ENCODE measurements at regions not wholly inside any gene's neighbourhood (a gene's known extent, or its start where the extent isn't known, plus 50 kb on each side); places are given as distances from the start of the nearest gene placed in this dataset.

- intact Hi-C loops (cut with DNase I) = no loop called here
- DNase-seq (ENCODE audit: missing footprints) (no peak), ATAC-seq (no peak)
Observed at GRCh38 chr15:95979286-95979685, 351.2 kb upstream of the NR2F2 start.

GRCh38 chr15:95981209-95981608, 349.3 kb upstream of the NR2F2 start:
- ATAC-seq = no peak
- intact Hi-C loops (cut with DNase I) = no loop called here
- DNase-seq (ENCODE audit: missing footprints) = no peak

- no peak for DNase-seq (ENCODE audit: missing footprints)
- intact Hi-C loops (cut with DNase I) = no loop called here
- no peak for ATAC-seq
Observed at GRCh38 chr15:95987299-95987698, 343.2 kb upstream of the NR2F2 start.

GRCh38 chr15:95987886-95988573, 342.5 kb upstream of the NR2F2 start:
- ATAC-seq = no peak
- intact Hi-C loops (cut with DNase I) = no loop called here

GRCh38 chr15:95988574-95988887, 342.0 kb upstream of the NR2F2 start:
- no peak for DNase-seq (ENCODE audit: missing footprints)
- no peak for ATAC-seq
- intact Hi-C loops (cut with DNase I) = no loop called here

More at GRCh38 chr15:95987886-95988573, 342.5 kb upstream of the NR2F2 start:
- DNase-seq (ENCODE audit: missing footprints) = no peak

GRCh38 chr15:95989392-95989791, 341.1 kb upstream of the NR2F2 start:
- ATAC-seq (no peak), DNase-seq (ENCODE audit: missing footprints) (no peak)
- intact Hi-C loops (cut with DNase I) = no loop called here

- intact Hi-C loops (cut with DNase I) = no loop called here
- no peak for ATAC-seq
- no peak for DNase-seq (ENCODE audit: missing footprints)
Observed at GRCh38 chr15:95990833-95991232, 339.7 kb upstream of the NR2F2 start.

- no peak for DNase-seq (ENCODE audit: missing footprints)
- intact Hi-C loops (cut with DNase I) = no loop called here
- ATAC-seq = no peak
Observed at GRCh38 chr15:95994418-95994817, 336.1 kb upstream of the NR2F2 start.

- no peak for ATAC-seq
- intact Hi-C loops (cut with DNase I) = no loop called here
- DNase-seq (ENCODE audit: missing footprints) = no peak
Observed at GRCh38 chr15:95995375-95996168, 334.9 kb upstream of the NR2F2 start.

GRCh38 chr15:95996494-95996893, 334.0 kb upstream of the NR2F2 start:
- intact Hi-C loops (cut with DNase I) = no loop called here
- no peak for ATAC-seq
- no peak for DNase-seq (ENCODE audit: missing footprints)

GRCh38 chr15:95998935-95999334, 331.6 kb upstream of the NR2F2 start:
- no peak for DNase-seq (ENCODE audit: missing footprints)
- no peak for ATAC-seq
- intact Hi-C loops (cut with DNase I) = no loop called here

GRCh38 chr15:96002890-96003859, 327.3 kb upstream of the NR2F2 start:
- intact Hi-C loops (cut with DNase I) = no loop called here
- DNase-seq (ENCODE audit: missing footprints) = no peak
- ATAC-seq = no peak

- intact Hi-C loops (cut with DNase I) = no loop called here
- no peak for DNase-seq (ENCODE audit: missing footprints)
Observed at GRCh38 chr15:96005906-96006305, 324.6 kb upstream of the NR2F2 start.

GRCh38 chr15:96011136-96011535, 319.4 kb upstream of the NR2F2 start:
- intact Hi-C loops (cut with DNase I) = no loop called here

More at GRCh38 chr15:96005906-96006305, 324.6 kb upstream of the NR2F2 start:
- no peak for ATAC-seq

GRCh38 chr15:96014939-96015338, 315.6 kb upstream of the NR2F2 start:
- intact Hi-C loops (cut with DNase I) = no loop called here
- ATAC-seq (no peak), DNase-seq (ENCODE audit: missing footprints) (no peak)

More at GRCh38 chr15:96011136-96011535, 319.4 kb upstream of the NR2F2 start:
- DNase-seq (ENCODE audit: missing footprints) = no peak
- ATAC-seq = no peak

GRCh38 chr15:96019114-96019513, 311.4 kb upstream of the NR2F2 start:
- intact Hi-C loops (cut with DNase I) = no loop called here
- DNase-seq (ENCODE audit: missing footprints) (no peak), ATAC-seq (no peak)

- ATAC-seq (no peak), DNase-seq (ENCODE audit: missing footprints) (no peak)
- intact Hi-C loops (cut with DNase I) = no loop called here
Observed at GRCh38 chr15:96020133-96020532, 310.4 kb upstream of the NR2F2 start.

- DNase-seq (ENCODE audit: missing footprints) = no peak
- no peak for ATAC-seq
- intact Hi-C loops (cut with DNase I) = no loop called here
Observed at GRCh38 chr15:96020797-96021196, 309.7 kb upstream of the NR2F2 start.

- no peak for DNase-seq (ENCODE audit: missing footprints)
- intact Hi-C loops (cut with DNase I) = no loop called here
- ATAC-seq = no peak
Observed at GRCh38 chr15:96023081-96023480, 307.4 kb upstream of the NR2F2 start.
